ENCODE measurements at regions not wholly inside any gene's neighbourhood (a gene's known extent, or its start where the extent isn't known, plus 50 kb on each side); places are given as distances from the start of the nearest gene placed in this dataset.

DNA sequence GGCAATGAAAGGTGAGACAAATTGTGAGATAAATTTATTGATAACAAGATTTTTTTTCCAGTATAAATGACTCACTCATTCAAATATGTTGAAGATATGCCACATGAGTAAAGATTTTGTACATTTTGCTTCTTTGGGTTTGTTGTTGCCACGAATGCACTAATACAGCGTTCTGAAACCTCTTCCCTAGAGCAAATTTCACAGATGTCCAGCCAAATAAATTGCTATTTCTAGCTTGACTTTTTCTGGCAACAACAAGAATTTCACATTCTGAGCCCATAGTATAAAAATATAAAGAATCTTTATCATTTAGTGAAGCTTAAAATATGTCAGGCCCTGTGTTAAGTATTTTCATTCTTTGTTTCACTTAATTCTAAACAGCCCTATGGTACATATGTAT is 114.5 kb upstream of the COL24A1 start:
- H4K8ac ChIP-seq (ENCODE audit: low read depth, low read length), result no peak overlapping the region
- H3K4me3 ChIP-seq (ENCODE audit: low read depth, low read length), result no peak overlapping the region
- no peak overlapping the region for H3K27ac ChIP-seq (ENCODE audit: low read depth, low read length)
- no peaks in the 10 kb centered on the region for H3K9me3 ChIP-seq (ENCODE audit: insufficient read depth, low read depth, low read length)
- H3K36me3 ChIP-seq (ENCODE audit: control insufficient read depth in 1 of 2, insufficient read depth in 2 of 2, low read length in 2 of 2), result no peaks in the 10 kb centered on the region
- H3K79me2 ChIP-seq (ENCODE audit: control insufficient read depth, insufficient read depth, low read length, poor library complexity), result no peaks in the 10 kb centered on the region
- H3K4ac ChIP-seq (ENCODE audit: low read depth, low read length), result no peak overlapping the region
- no peak overlapping the region for H2BK5ac ChIP-seq (ENCODE audit: low read depth, low read length, poor library complexity)
- no peak for DNase-seq
- H3K14ac ChIP-seq (ENCODE audit: low read length), result no peak overlapping the region
- H2AFZ ChIP-seq (ENCODE audit: insufficient read depth, low read length, poor library complexity), result no peak overlapping the region
- H3K79me1 ChIP-seq (ENCODE audit: low read length), result no peaks in the 10 kb centered on the region
- no peaks in the 10 kb centered on the region for H3K27me3 ChIP-seq (ENCODE audit: insufficient read depth, low read length)
- WGBS (ENCODE audit: extremely low coverage, insufficient coverage, insufficient read length), result no CpG with 5 or more reads among the region's 2 CpGs
- no peak overlapping the region for H3K4me2 ChIP-seq (ENCODE audit: low read length)
- no peak overlapping the region for H2AK5ac ChIP-seq (ENCODE audit: low read length)
- H4K91ac ChIP-seq (ENCODE audit: low read depth, low read length), result no peak overlapping the region
- no peak overlapping the region for H2BK12ac ChIP-seq (ENCODE audit: low read length)
- H3K18ac ChIP-seq (ENCODE audit: low read length), result no peak overlapping the region
- no peak overlapping the region for H3K9ac ChIP-seq (ENCODE audit: low read length)
- H4K12ac ChIP-seq (ENCODE audit: low read depth, low read length), result no peak overlapping the region
- H3K23ac ChIP-seq (ENCODE audit: low read length), result no peak overlapping the region
- H2BK120ac ChIP-seq (ENCODE audit: insufficient read depth, low read length, poor library complexity), result no peak overlapping the region
- no peaks in the 10 kb centered on the region for H3K4me1 ChIP-seq (ENCODE audit: control insufficient read depth in 1 of 2, insufficient read depth in 2 of 2, low read length in 2 of 2)

DNA sequence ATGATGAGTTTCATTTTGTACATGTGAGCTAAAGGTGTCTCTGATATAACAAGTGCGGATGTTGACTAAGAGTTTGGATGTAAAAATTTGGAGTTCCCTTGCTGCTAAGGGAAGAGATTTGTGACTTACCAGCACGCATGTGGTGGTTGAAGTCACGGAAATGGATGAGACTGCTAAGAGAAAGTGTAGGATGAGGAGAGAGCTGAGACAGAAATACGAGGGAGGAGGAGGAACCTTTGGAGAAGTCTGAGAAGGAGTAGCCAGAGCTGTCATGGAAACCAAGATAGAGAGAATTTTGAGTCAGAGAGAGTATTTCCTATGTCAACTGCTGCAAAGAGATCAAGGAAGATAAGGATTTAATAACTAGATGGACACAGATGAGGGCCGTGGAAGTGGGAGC is 106.5 kb upstream of the COL24A1 start:
- no peaks in the 10 kb centered on the region for H3K36me3 ChIP-seq (ENCODE audit: control insufficient read depth in 1 of 2, insufficient read depth in 2 of 2, low read length in 2 of 2)
- no CpG with 5 or more reads among the region's 5 CpGs for WGBS (ENCODE audit: extremely low coverage, insufficient coverage, insufficient read length)

DNA sequence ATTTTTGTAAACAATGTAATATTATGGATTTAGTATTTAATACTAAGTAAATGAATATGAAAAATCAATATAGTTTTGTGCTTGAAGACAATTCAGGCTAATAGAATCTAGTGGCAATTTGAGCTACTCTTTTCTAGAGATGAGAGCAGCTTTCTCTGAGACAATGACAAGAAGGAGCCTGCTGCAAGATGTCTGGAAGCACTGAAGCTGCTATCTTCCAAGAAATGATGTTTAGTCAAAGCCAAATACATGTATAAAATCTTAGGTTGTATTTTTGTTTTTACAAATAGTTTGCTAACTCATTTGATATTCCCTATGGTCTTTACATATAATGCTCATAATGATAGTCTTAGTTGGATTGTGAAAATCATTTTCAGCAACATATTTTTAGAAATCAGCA is 103.9 kb upstream of the COL24A1 start:
- H3K27ac ChIP-seq (ENCODE audit: low read depth, low read length), result no peak overlapping the region
- no peak overlapping the region for H3K9ac ChIP-seq (ENCODE audit: low read length)
- H2BK5ac ChIP-seq (ENCODE audit: low read depth, low read length, poor library complexity), result no peak overlapping the region
- no peak overlapping the region for H3K18ac ChIP-seq (ENCODE audit: low read length)
- no peaks in the 10 kb centered on the region for H3K4me1 ChIP-seq (ENCODE audit: control insufficient read depth in 1 of 2, insufficient read depth in 2 of 2, low read length in 2 of 2)
- H2AFZ ChIP-seq (ENCODE audit: insufficient read depth, low read length, poor library complexity), result no peak overlapping the region
- no peaks in the 10 kb centered on the region for H3K36me3 ChIP-seq (ENCODE audit: control insufficient read depth in 1 of 2, insufficient read depth in 2 of 2, low read length in 2 of 2)
- H4K8ac ChIP-seq (ENCODE audit: low read depth, low read length), result no peak overlapping the region
- H3K79me2 ChIP-seq (ENCODE audit: control insufficient read depth, insufficient read depth, low read length, poor library complexity), result no peaks in the 10 kb centered on the region
- no peaks in the 10 kb centered on the region for H3K27me3 ChIP-seq (ENCODE audit: insufficient read depth, low read length)
- H3K9me3 ChIP-seq (ENCODE audit: insufficient read depth, low read depth, low read length), result no peaks in the 10 kb centered on the region
- no peak overlapping the region for H3K4me3 ChIP-seq (ENCODE audit: low read depth, low read length)
- no peak for DNase-seq
- no peak overlapping the region for H3K14ac ChIP-seq (ENCODE audit: low read length)
- no peak overlapping the region for H2BK120ac ChIP-seq (ENCODE audit: insufficient read depth, low read length, poor library complexity)
- no peaks in the 10 kb centered on the region for H3K79me1 ChIP-seq (ENCODE audit: low read length)
- no peak overlapping the region for H3K4me2 ChIP-seq (ENCODE audit: low read length)
- no peak overlapping the region for H3K23ac ChIP-seq (ENCODE audit: low read length)
- H3K4ac ChIP-seq (ENCODE audit: low read depth, low read length), result no peak overlapping the region
- no peak overlapping the region for H4K12ac ChIP-seq (ENCODE audit: low read depth, low read length)
- H4K91ac ChIP-seq (ENCODE audit: low read depth, low read length), result no peak overlapping the region
- no peak overlapping the region for H2AK5ac ChIP-seq (ENCODE audit: low read length)
- H2BK12ac ChIP-seq (ENCODE audit: low read length), result no peak overlapping the region

More for the DNA sequence above, 106.5 kb upstream of the COL24A1 start:
- Histone ChIP-seq H3K9me3 (ENCODE audit: insufficient read depth, low read depth, low read length) (no peaks in the 10 kb centered on the region), H4K8ac (ENCODE audit: low read depth, low read length) (no peak overlapping the region), H3K79me2 (ENCODE audit: control insufficient read depth, insufficient read depth, low read length, poor library complexity) (no peaks in the 10 kb centered on the region), H3K27ac (ENCODE audit: low read depth, low read length) (no peak overlapping the region), H2BK5ac (ENCODE audit: low read depth, low read length, poor library complexity) (no peak overlapping the region), H3K18ac (ENCODE audit: low read length) (no peak overlapping the region), H3K4ac (ENCODE audit: low read depth, low read length) (no peak overlapping the region), H3K79me1 (ENCODE audit: low read length) (no peaks in the 10 kb centered on the region), H3K4me3 (ENCODE audit: low read depth, low read length) (no peak overlapping the region), H3K4me2 (ENCODE audit: low read length) (no peak overlapping the region), H3K14ac (ENCODE audit: low read length) (no peak overlapping the region), H3K23ac (ENCODE audit: low read length) (no peak overlapping the region), H3K27me3 (ENCODE audit: insufficient read depth, low read length) (no peaks in the 10 kb centered on the region), H2AFZ (ENCODE audit: insufficient read depth, low read length, poor library complexity) (no peak overlapping the region), H2BK120ac (ENCODE audit: insufficient read depth, low read length, poor library complexity) (no peak overlapping the region), H4K12ac (ENCODE audit: low read depth, low read length) (no peak overlapping the region), H2BK12ac (ENCODE audit: low read length) (no peak overlapping the region), H2AK5ac (ENCODE audit: low read length) (no peak overlapping the region), H3K9ac (ENCODE audit: low read length) (no peak overlapping the region), H4K91ac (ENCODE audit: low read depth, low read length) (no peak overlapping the region), H3K4me1 (ENCODE audit: control insufficient read depth in 1 of 2, insufficient read depth in 2 of 2, low read length in 2 of 2) (no peaks in the 10 kb centered on the region)
- DNase-seq, result no peak

DNA sequence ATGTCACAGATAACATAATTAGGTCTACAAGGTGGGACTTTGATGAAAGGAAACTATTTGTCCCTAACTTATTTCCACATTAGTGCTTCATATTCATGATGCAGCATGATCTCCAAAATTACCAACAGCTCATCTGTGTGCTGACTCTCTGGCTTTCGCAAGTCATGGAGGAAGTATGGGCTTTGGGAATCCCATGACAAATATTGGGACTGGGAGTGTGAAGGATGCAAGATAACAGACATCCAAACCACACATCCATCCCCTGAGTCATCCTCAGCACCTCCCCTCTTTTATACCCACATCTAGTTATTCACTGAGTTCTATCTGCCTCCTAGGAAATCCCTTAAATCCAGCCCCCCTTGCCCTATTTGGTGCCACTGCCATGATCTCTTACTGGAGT is 102.8 kb upstream of the COL24A1 start:
- H3K4me3 ChIP-seq (ENCODE audit: low read depth, low read length), result no peak overlapping the region
- H3K23ac ChIP-seq (ENCODE audit: low read length), result no peak overlapping the region
- no peak overlapping the region for H4K8ac ChIP-seq (ENCODE audit: low read depth, low read length)
- H3K4me2 ChIP-seq (ENCODE audit: low read length), result no peak overlapping the region
- H3K79me2 ChIP-seq (ENCODE audit: control insufficient read depth, insufficient read depth, low read length, poor library complexity), result no peaks in the 10 kb centered on the region
- no peaks in the 10 kb centered on the region for H3K9me3 ChIP-seq (ENCODE audit: insufficient read depth, low read depth, low read length)
- no peak overlapping the region for H3K27ac ChIP-seq (ENCODE audit: low read depth, low read length)
- H3K4me1 ChIP-seq (ENCODE audit: control insufficient read depth in 1 of 2, insufficient read depth in 2 of 2, low read length in 2 of 2), result no peaks in the 10 kb centered on the region
- no peak for DNase-seq
- no peak overlapping the region for H4K12ac ChIP-seq (ENCODE audit: low read depth, low read length)
- H2AFZ ChIP-seq (ENCODE audit: insufficient read depth, low read length, poor library complexity), result no peak overlapping the region
- no peak overlapping the region for H3K9ac ChIP-seq (ENCODE audit: low read length)
- no peak overlapping the region for H3K14ac ChIP-seq (ENCODE audit: low read length)
- no peaks in the 10 kb centered on the region for H3K36me3 ChIP-seq (ENCODE audit: control insufficient read depth in 1 of 2, insufficient read depth in 2 of 2, low read length in 2 of 2)
- no CpG with 5 or more reads among the region's 1 CpG for WGBS (ENCODE audit: extremely low coverage, insufficient coverage, insufficient read length)
- no peak overlapping the region for H2AK5ac ChIP-seq (ENCODE audit: low read length)
- H4K91ac ChIP-seq (ENCODE audit: low read depth, low read length), result no peak overlapping the region
- no peak overlapping the region for H3K4ac ChIP-seq (ENCODE audit: low read depth, low read length)
- no peak overlapping the region for H2BK120ac ChIP-seq (ENCODE audit: insufficient read depth, low read length, poor library complexity)
- no peaks in the 10 kb centered on the region for H3K27me3 ChIP-seq (ENCODE audit: insufficient read depth, low read length)
- H2BK12ac ChIP-seq (ENCODE audit: low read length), result no peak overlapping the region
- no peak overlapping the region for H2BK5ac ChIP-seq (ENCODE audit: low read depth, low read length, poor library complexity)
- H3K18ac ChIP-seq (ENCODE audit: low read length), result no peak overlapping the region
- no peaks in the 10 kb centered on the region for H3K79me1 ChIP-seq (ENCODE audit: low read length)

DNA sequence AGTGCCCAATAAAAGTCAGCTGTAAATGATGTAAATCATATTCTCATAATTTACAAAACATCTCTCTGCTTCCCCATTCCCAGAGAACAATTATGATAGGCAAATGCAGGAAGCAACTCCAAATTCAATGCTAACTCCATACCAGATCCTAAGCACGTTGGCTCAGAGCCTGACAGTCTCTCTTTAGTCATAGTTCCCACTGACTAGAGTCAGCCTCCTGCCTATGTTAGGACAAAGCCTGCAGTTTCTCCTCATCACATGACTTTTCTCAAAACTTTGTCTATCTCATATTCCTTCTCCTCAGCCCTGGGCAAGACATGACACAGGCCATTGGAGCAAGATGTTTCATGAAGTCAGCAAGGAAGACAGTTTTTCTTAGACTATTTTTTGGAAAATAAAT is 101.5 kb upstream of the COL24A1 start:
- H4K12ac ChIP-seq (ENCODE audit: low read depth, low read length), result no peak overlapping the region
- no peaks in the 10 kb centered on the region for H3K79me2 ChIP-seq (ENCODE audit: control insufficient read depth, insufficient read depth, low read length, poor library complexity)
- no peaks in the 10 kb centered on the region for H3K4me1 ChIP-seq (ENCODE audit: control insufficient read depth in 1 of 2, insufficient read depth in 2 of 2, low read length in 2 of 2)
- no peak overlapping the region for H3K4me3 ChIP-seq (ENCODE audit: low read depth, low read length)
- no peaks in the 10 kb centered on the region for H3K9me3 ChIP-seq (ENCODE audit: insufficient read depth, low read depth, low read length)
- no peak overlapping the region for H2AK5ac ChIP-seq (ENCODE audit: low read length)
- no peak overlapping the region for H3K23ac ChIP-seq (ENCODE audit: low read length)
- no peak overlapping the region for H3K27ac ChIP-seq (ENCODE audit: low read depth, low read length)
- no peak overlapping the region for H3K9ac ChIP-seq (ENCODE audit: low read length)
- no peak overlapping the region for H3K18ac ChIP-seq (ENCODE audit: low read length)
- no peak overlapping the region for H3K4ac ChIP-seq (ENCODE audit: low read depth, low read length)
- H2BK12ac ChIP-seq (ENCODE audit: low read length), result no peak overlapping the region
- no peak overlapping the region for H4K8ac ChIP-seq (ENCODE audit: low read depth, low read length)
- no peak overlapping the region for H2BK120ac ChIP-seq (ENCODE audit: insufficient read depth, low read length, poor library complexity)
- H3K79me1 ChIP-seq (ENCODE audit: low read length), result no peaks in the 10 kb centered on the region
- DNase-seq, result no peak
- H2BK5ac ChIP-seq (ENCODE audit: low read depth, low read length, poor library complexity), result no peak overlapping the region
- H3K4me2 ChIP-seq (ENCODE audit: low read length), result no peak overlapping the region
- WGBS (ENCODE audit: extremely low coverage, insufficient coverage, insufficient read length), result no CpG with 5 or more reads among the region's 1 CpG
- H3K27me3 ChIP-seq (ENCODE audit: insufficient read depth, low read length), result no peaks in the 10 kb centered on the region
- no peak overlapping the region for H2AFZ ChIP-seq (ENCODE audit: insufficient read depth, low read length, poor library complexity)
- no peaks in the 10 kb centered on the region for H3K36me3 ChIP-seq (ENCODE audit: control insufficient read depth in 1 of 2, insufficient read depth in 2 of 2, low read length in 2 of 2)
- H3K14ac ChIP-seq (ENCODE audit: low read length), result no peak overlapping the region
- no peak overlapping the region for H4K91ac ChIP-seq (ENCODE audit: low read depth, low read length)

Measured in trophoblast cell (in vitro differentiated cells and primary cell).